ENCODE measurements at regions not wholly inside any gene's neighbourhood (a gene's known extent, or its start where the extent isn't known, plus 50 kb on each side); places are given as distances from the start of the nearest gene placed in this dataset.
"Not testable (repeated sequence)": the region's sequence is repeated elsewhere in the genome, so short reads cannot be mapped to it uniquely, and the experiment has no call there.

DNA sequence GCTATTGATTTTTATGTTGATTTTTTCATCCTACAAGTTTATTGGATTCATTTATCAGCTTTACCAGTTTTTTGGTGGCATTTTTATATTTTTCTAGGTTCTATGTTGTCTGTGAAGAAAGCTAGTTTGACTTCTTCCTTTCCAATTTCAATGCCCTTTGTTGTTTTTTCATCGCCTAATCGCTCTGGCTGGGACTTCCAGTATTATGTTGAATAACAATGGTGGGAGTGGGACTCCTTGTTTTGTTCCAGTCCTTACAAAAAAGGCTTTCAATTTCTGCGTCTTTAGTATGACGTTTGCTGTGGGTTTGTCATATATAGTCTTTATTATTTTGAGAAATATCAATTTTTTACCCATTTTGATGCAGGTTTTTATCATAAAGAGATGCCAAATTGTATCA lies 175.6 kb upstream of the CCNH start:
- no peak for DNase-seq (ENCODE audit: low read depth)
- TF ChIP-seq CTCF (IDR thresholded peaks at IDR 0.05; ENCODE audit: control insufficient read depth, insufficient read depth, low read depth, low read length, missing control alignments), result no peak
- no peak overlapping the region for H3K4me3 ChIP-seq (ENCODE audit: control insufficient read depth, low read depth, low read length)

GRCh38 chr5:87583704-87584103 lies 171.0 kb upstream of the CCNH start:
- not testable (repeated sequence) for DNase-seq (ENCODE audit: low read depth); H3K4me3 ChIP-seq (ENCODE audit: control insufficient read depth, low read depth, low read length)

- H3K4me3 ChIP-seq (ENCODE audit: control insufficient read depth, low read depth, low read length), result no peak overlapping the region
- no peak for TF ChIP-seq CTCF (IDR thresholded peaks at IDR 0.05; ENCODE audit: control insufficient read depth, insufficient read depth, low read depth, low read length, missing control alignments)
- DNase-seq (ENCODE audit: low read depth), result no peak
Measured at GRCh38 chr5:87582149-87582548, 169.4 kb upstream of the CCNH start.

GRCh38 chr5:87581661-87582060 lies 168.9 kb upstream of the CCNH start:
- TF ChIP-seq CTCF (IDR thresholded peaks at IDR 0.05; ENCODE audit: control insufficient read depth, insufficient read depth, low read depth, low read length, missing control alignments), result no peak
- DNase-seq (ENCODE audit: low read depth), result no peak
- H3K4me3 ChIP-seq (ENCODE audit: control insufficient read depth, low read depth, low read length), result no peak overlapping the region

GRCh38 chr5:87579678-87580077 lies 166.9 kb upstream of the CCNH start:
- H3K4me3 ChIP-seq (ENCODE audit: control insufficient read depth, low read depth, low read length), result no peak overlapping the region
- TF ChIP-seq CTCF (IDR thresholded peaks at IDR 0.05; ENCODE audit: control insufficient read depth, insufficient read depth, low read depth, low read length, missing control alignments), result no peak
- DNase-seq (ENCODE audit: low read depth), result no peak

GRCh38 chr5:87576867-87577266 lies 164.1 kb upstream of the CCNH start:
- DNase-seq (ENCODE audit: low read depth), result no peak
- H3K4me3 ChIP-seq (ENCODE audit: control insufficient read depth, low read depth, low read length), result no peak overlapping the region
- TF ChIP-seq CTCF (IDR thresholded peaks at IDR 0.05; ENCODE audit: control insufficient read depth, insufficient read depth, low read depth, low read length, missing control alignments), result no peak

- H3K4me3 ChIP-seq (ENCODE audit: control insufficient read depth, low read depth, low read length); DNase-seq (ENCODE audit: low read depth): not testable (repeated sequence)
Measured at GRCh38 chr5:87576306-87576705, 163.6 kb upstream of the CCNH start.

DNA sequence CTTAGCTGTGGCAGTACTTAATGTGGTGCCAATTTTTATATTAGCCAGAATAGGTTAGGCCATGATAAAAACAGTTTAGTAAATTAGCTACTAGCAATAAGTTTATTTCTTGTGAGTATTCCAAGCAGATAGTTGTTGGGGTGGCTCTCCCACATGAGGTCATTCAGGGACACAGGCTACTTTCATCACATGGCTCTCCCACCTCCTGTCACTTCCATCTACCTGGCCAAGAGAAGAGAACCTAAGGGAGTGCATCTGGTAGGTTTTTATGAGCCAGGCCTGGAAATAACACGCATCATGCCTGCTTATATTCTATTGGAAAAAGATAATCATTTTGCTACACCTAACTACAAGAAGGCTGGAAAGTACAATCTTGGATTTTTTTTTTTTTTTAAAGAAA lies 161.4 kb upstream of the CCNH start:
- no peak overlapping the region for H3K4me3 ChIP-seq (ENCODE audit: control insufficient read depth, low read depth, low read length)
- no peak for DNase-seq (ENCODE audit: low read depth)
- no peak for TF ChIP-seq CTCF (IDR thresholded peaks at IDR 0.05; ENCODE audit: control insufficient read depth, insufficient read depth, low read depth, low read length, missing control alignments)

All from AG09309 (cell line).